ENCODE measurements at regions not wholly inside any gene's neighbourhood (a gene's known extent, or its start where the extent isn't known, plus 50 kb on each side); places are given as distances from the start of the nearest gene placed in this dataset.

GRCh38 chr7:50860174-50860573 is 77.5 kb upstream of the GRB10 start:
- TF ChIP-seq CTCF (IDR thresholded peaks at IDR 0.05; ENCODE audit: insufficient read depth, low read length): no peak
- TF ChIP-seq GABPA (IDR thresholded peaks at IDR 0.05; ENCODE audit: low read depth): no peak
- TF ChIP-seq POLR2AphosphoS5 (IDR thresholded peaks at IDR 0.05; ENCODE audit: low read depth): no peak
- no peak for TF ChIP-seq SPI1 (IDR thresholded peaks at IDR 0.05; ENCODE audit: borderline replicate concordance, low read depth)
